GM19397 (cell line): ENCODE measurements at regions not wholly inside any gene's neighbourhood (a gene's known extent, or its start where the extent isn't known, plus 50 kb on each side); places are given as distances from the start of the nearest gene placed in this dataset.
A peak's percentile ranks its signal among the peaks of the same experiment; 100 is the strongest.

ENCODE experiments used
- ATAC-seq: cut with Tn5 transposase; IDR thresholded peaks from one replicate; pipeline ENCODE4 v1.9.1; 2021; ENCODE audit warnings: mild to moderate bottlenecking, moderate library complexity; ENCODE audit not compliant: unreplicated experiment

DNA sequence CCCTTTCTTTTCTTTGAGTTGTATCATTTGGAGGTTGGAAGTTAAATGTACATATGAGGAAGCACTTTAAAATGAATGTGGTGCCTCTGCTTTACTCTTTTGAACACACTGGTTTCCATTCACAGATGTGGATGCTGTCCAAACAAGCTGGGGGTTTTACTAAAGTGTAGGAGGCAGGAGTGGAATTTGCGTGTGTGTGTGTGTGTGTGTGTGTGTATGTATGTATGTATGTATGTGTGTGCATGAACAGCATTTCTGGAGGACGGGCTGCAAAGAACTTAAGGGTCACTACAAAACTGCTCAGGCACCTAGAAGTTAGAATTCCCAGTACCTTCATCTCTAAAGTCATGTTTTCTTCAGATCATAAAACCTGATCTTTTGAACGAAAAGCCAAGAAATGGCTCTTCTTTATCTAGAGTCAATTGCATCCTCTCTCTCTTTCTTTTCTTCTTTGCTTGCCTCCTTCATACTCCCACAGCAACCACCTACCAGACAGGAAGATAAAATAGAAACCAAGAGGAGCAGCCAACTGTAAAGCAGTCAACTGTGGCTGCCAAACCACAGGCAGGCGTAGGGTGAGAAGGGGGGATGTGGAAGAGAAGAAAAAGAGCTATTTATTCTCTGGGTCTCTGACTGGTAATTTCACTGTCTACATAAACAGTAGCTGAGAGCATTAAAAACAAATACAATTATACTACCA, 177.0 kb upstream of the RASGEF1B start:
- ATAC-seq, result peak; percentile 99

DNA sequence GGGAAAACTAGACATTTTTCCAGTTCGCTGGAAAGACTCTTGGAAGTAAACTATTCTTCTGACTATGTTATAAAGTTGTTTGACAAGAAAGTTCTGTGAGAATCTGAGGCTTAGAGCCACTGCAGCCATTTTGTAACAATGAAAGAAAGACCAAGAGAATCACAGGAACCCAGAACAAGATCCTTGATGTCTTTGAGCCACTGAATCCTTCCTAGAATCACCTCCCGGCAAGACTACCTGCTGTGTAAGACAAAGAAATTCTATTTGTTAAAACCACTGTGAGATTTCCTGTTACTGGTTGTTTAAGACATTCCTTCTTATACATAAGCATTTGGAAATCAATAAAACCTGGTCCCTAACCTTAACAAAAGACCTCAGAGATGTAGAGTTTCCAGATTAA, 175.7 kb upstream of the RASGEF1B start:
- ATAC-seq, result no peak

DNA sequence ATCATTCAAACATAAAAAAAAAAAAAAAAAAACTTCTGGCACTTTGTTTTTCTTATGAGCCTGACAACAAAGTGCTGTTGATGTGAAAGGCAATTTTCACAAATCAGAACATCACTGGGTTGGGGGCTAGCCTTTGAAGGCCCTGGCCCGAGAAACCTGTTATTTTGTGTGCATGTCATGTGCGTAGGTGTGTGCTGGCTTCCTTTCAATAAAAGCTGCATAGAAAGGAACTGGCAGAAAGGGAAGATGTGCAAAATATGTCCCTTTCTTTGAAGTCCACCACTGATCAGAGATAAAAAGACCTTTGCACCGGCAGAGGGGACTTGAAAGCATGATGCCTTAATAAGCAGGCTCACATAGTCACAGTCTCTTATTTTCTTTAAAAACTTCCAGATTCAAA, 170.8 kb upstream of the RASGEF1B start:
- ATAC-seq, result no peak

GRCh38 chr4:81639248-81639647, 167.5 kb upstream of the RASGEF1B start:
- ATAC-seq, result no peak

GRCh38 chr4:81638698-81639097, 167.0 kb upstream of the RASGEF1B start:
- ATAC-seq, result no peak

DNA sequence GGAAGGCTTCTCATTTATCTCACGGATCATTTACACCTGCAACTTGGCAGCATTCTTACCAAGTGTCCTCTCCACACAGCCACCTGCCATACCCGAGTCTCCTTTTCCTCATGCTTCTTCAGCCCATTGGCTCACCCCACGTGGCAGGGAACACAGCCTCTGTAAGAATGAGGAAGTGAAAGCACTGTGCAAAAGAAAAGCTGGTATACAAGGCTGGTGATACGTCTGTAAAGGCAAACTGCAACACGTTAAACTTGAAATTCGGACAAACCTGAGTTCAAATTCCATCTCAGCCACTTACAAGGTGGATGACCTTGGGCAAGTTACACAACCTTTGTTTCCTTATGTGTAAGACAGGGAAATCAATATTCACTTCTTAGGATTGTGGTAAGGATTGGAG, 164.0 kb upstream of the RASGEF1B start:
- no peak for ATAC-seq

DNA sequence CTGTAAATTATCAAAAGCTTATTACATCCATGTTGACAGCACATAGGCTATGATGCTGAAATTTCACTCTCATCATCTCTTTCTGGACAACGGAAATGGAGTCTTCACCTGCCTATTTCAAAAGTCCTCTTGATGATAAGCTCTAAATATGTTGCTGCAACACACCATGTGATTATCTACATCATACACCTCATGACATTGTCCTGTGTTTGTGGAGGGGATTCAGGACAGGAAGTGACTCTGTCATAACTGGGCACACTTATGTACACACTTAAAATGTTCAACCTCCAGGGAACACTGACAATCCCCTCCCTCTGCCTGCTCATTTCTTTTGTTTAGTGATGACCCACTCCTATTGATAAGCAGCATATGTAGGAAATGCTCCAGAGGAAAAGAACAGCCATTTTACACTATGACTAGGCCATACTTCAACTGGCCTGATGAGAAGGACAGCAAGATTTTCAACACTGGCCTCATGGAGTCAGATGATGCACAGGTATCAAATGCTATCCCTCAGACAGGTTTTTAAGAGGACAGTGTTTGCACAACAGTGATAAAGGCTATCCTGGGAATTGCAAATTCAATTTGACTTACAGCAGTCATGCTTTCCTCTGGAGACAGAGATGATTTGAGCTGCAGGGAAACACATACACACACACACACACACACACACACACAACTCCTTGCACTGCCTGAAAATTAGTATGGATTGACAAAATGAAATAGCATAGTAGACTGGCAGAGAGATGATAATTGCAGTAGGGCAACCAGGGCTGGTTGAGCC, 163.3 kb upstream of the RASGEF1B start:
- no peak for ATAC-seq

DNA sequence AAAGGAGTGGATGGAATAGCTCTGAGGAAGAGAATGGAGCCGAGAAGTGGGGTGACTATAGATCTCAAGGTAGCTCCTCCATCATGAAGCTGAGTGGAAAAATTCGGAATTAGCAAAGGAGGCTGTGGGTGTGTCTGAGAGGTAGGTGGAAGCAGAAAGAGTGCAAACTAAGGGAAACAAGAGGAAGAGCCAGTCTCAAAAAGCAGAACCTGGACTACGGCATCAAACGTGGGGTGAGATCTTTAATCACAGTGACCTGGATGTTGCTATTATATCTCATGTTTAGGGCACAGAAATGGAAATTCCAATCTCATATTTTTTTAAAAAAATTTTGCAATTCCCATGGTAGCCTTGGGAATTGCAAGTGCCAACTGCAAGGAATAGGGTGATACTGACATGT, 162.5 kb upstream of the RASGEF1B start:
- ATAC-seq, result no peak

DNA sequence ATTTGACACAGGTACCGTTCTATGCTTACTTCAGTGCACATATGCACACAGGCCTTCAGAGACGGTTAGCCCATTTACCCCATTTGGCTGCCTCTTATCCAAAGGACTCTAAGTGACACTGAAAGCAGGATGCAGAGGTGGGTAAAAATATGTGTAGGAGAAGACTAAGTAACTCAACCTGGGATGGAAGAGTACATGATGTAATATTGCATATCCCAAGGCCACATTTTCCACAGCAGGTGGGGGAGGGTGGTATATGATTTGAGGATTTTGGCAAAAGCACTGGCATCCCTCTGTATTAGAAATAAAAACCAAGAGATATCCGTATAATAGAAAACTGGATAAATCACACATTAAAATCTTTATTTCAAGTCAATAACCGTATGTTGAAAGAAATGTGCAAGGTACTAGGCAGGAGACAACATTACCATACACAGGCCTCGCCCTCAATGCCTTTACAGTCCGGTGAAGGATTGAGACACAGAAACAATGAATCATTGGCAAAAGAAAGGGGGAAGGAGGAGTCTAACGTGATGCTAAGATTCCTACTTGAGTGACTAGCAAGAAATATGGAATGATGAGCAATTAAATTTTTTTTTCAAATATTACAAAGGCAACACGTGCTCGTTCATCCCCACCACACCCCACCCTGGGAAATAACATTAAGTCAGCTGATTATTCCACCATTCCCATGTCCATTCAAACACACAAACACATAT, 161.0 kb upstream of the RASGEF1B start:
- ATAC-seq, result no peak

- peak; percentile 56 for ATAC-seq
Measured at GRCh38 chr4:81631958-81632441, 160.3 kb upstream of the RASGEF1B start.

- ATAC-seq, result no peak
Measured at GRCh38 chr4:81629366-81629765, 157.7 kb upstream of the RASGEF1B start.

DNA sequence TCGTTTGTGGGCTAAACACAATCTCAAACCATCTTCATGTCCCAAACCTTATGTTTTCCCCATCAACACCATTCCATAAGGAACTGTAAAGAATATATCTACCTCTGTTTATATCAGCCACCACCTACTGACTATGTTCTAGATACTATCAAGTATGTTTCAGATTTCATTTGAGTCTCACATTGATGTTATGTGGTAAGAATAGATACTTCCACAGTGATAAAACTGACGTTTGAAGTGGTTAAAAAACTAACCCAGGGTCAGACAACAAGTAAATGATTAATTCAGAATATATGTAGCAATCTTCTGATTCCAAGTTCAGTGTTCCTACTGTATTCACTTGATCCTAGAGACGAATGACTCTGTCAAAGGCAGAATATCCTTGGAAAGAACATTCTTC, 156.8 kb upstream of the RASGEF1B start:
- ATAC-seq, result peak; percentile 49

GRCh38 chr4:81627590-81627989, 155.9 kb upstream of the RASGEF1B start:
- ATAC-seq, result no peak

GRCh38 chr4:81626851-81627250, 155.1 kb upstream of the RASGEF1B start:
- no peak for ATAC-seq

GRCh38 chr4:81625422-81626417, 154.0 kb upstream of the RASGEF1B start:
- no peak for ATAC-seq

DNA sequence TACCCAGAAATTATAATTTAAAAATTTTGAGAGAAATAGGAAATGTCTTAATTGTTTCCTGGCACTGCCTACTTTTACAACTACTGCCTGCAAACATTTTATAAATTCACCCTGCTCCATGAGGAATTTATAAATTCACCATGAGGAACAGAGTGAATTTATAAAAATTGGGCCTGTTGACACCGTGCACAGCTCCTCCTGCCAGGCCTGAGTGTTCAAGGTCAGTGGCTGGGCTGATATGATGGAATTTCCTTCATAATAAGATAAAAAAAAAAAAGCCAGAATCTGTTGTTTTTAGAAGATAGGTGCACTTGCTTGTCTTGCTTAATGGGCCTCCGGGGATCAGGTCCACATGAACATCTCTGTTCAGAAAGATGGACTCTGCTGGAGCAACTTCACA, 151.7 kb upstream of the RASGEF1B start:
- ATAC-seq, result no peak

DNA sequence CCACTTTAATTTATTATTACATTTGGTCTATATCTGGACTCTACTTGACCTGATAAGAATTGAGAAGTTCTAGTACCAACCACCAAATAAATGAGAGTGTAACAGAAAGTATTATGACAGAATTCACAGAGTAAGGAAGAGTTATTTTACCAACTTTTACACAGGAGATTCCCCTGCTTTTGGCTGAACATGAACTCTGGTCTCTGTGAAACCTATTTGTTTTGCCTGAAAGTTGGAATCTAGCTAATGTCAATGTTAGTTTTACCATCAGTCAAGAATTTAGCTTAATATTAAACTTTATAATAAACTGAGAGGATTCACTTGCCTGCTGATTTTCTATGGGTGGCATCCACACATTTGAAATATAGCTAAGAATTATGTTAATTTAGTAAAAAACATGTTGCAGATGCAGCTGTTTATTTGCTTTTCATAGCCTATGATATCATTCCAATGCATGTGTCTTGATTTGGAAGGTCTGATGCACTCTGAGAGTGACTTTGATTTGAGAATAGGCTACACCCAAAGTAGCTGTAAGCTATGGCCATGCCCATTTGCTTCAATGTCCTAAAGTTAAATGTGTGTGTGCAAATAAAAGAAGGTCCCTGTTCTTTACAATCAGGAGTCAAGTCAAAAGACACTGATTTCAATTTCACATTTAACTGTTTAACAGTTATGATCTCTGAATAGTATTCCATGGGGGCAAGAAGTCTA, 150.9 kb upstream of the RASGEF1B start:
- ATAC-seq, result no peak

- no peak for ATAC-seq
Measured at GRCh38 chr4:81622028-81622427, 150.3 kb upstream of the RASGEF1B start.

GRCh38 chr4:81621490-81621889, 149.8 kb upstream of the RASGEF1B start:
- ATAC-seq, result no peak

- ATAC-seq, result no peak
Measured at GRCh38 chr4:81620442-81620841, 148.7 kb upstream of the RASGEF1B start.
